ENCODE measurements at regions not wholly inside any gene's neighbourhood (a gene's known extent, or its start where the extent isn't known, plus 50 kb on each side); places are given as distances from the start of the nearest gene placed in this dataset.

GRCh38 chr4:132316738-132317137 is 832.4 kb upstream of the PCDH10 start:
- Histone ChIP-seq H3K27me3 (no peaks in the 10 kb centered on the region), H3K9me3 (no peaks in the 10 kb centered on the region), H3K4me1 (no peaks in the 10 kb centered on the region), H3K36me3 (no peaks in the 10 kb centered on the region), H3K27ac (no peak overlapping the region), H3K4me3 (no peak overlapping the region)
- TF ChIP-seq CTCF (IDR thresholded peaks at IDR 0.05) (no peak), POLR2A (IDR thresholded peaks at IDR 0.05) (no peak), POLR2AphosphoS5 (IDR thresholded peaks at IDR 0.05; ENCODE audit: insufficient read depth in 1 of 2, low read depth in 1 of 2) (no peak)
- no peak for DNase-seq (ENCODE audit: extremely low spot score in 2 of 2)
- intact Hi-C loops (cut with DNase I), result no loop called here

GRCh38 chr4:132317923-132318322 is 831.2 kb upstream of the PCDH10 start:
- TF ChIP-seq CTCF (IDR thresholded peaks at IDR 0.05), result no peak
- TF ChIP-seq POLR2A (IDR thresholded peaks at IDR 0.05), result no peak
- no peak for TF ChIP-seq POLR2AphosphoS5 (IDR thresholded peaks at IDR 0.05; ENCODE audit: insufficient read depth in 1 of 2, low read depth in 1 of 2)
- Histone ChIP-seq H3K4me3 (no peak overlapping the region), H3K27me3 (no peaks in the 10 kb centered on the region), H3K36me3 (no peaks in the 10 kb centered on the region), H3K9me3 (no peaks in the 10 kb centered on the region), H3K27ac (no peak overlapping the region), H3K4me1 (no peaks in the 10 kb centered on the region)
- intact Hi-C loops (cut with DNase I), result no loop called here
- no peak for DNase-seq (ENCODE audit: extremely low spot score in 2 of 2)

GRCh38 chr4:132328761-132329160 is 820.3 kb upstream of the PCDH10 start:
- Histone ChIP-seq H3K27me3 (no peaks in the 10 kb centered on the region), H3K9me3 (no peaks in the 10 kb centered on the region), H3K36me3 (no peaks in the 10 kb centered on the region), H3K4me1 (no peaks in the 10 kb centered on the region), H3K4me3 (no peak overlapping the region), H3K27ac (no peak overlapping the region)
- intact Hi-C loops (cut with DNase I), result loop anchor here (10.0 kb wide), 1 partner anchor 1156 kb away; no protein-coding TSS in a partner anchor
- DNase-seq (ENCODE audit: extremely low spot score in 2 of 2), result no peak
- TF ChIP-seq POLR2A (IDR thresholded peaks at IDR 0.05), result no peak
- TF ChIP-seq CTCF (IDR thresholded peaks at IDR 0.05), result no peak
- no peak for TF ChIP-seq POLR2AphosphoS5 (IDR thresholded peaks at IDR 0.05; ENCODE audit: insufficient read depth in 1 of 2, low read depth in 1 of 2)

DNA sequence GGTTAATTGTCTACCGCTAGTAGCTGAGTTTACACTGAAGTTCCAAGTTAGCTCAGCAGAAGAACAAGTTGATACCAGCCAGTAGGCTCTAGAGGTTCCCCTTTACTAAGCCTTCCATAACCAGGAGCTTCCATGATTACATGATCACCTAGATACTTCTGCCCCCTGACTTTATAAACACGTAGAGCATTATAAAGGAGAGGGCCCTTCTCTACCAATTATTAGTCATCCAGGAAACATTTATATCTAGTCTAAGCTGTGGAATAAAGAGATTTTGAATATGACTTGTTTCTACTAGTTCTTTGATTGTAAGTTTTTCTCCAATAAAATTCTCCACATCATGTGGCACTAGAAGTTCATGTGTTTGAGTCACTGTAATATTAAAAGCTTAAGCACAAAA is 818.1 kb upstream of the PCDH10 start:
- Histone ChIP-seq H3K4me1 (no peaks in the 10 kb centered on the region), H3K9me3 (no peaks in the 10 kb centered on the region)
- DNase-seq (ENCODE audit: extremely low spot score in 2 of 2), result no peak

More for the DNA sequence above, 818.1 kb upstream of the PCDH10 start:
- Histone ChIP-seq H3K4me3 (no peak overlapping the region), H3K36me3 (no peaks in the 10 kb centered on the region), H3K27me3 (no peaks in the 10 kb centered on the region), H3K27ac (no peak overlapping the region)
- TF ChIP-seq POLR2A (IDR thresholded peaks at IDR 0.05), result no peak
- TF ChIP-seq POLR2AphosphoS5 (IDR thresholded peaks at IDR 0.05; ENCODE audit: insufficient read depth in 1 of 2, low read depth in 1 of 2), result no peak
- TF ChIP-seq CTCF (IDR thresholded peaks at IDR 0.05), result no peak
- intact Hi-C loops (cut with DNase I), result no loop called here
